ENCODE measurements at regions not wholly inside any gene's neighbourhood (a gene's known extent, or its start where the extent isn't known, plus 50 kb on each side); places are given as distances from the start of the nearest gene placed in this dataset.

GRCh38 chr2:238695538-238695937 lies 152.3 kb upstream of the TWIST2 start (continued):
- TF ChIP-seq ZFP69B (tag by site-specific recombination; IDR thresholded peaks at IDR 0.05): no peak
- TF ChIP-seq KLF10 (tag by site-specific recombination; IDR thresholded peaks at IDR 0.05): no peak
- no peak for TF ChIP-seq ZBTB11 (tag by site-specific recombination; conservative IDR thresholded peaks at IDR 0.05; ENCODE audit: low read depth)
- TF ChIP-seq ZNF112 (tag by site-specific recombination; IDR thresholded peaks at IDR 0.05): no peak

- no peaks in the 10 kb centered on the region for H3K9me3 ChIP-seq (ENCODE audit: control insufficient read depth, insufficient read depth, low read depth, low read length)
- ChIA-PET CTCF (interaction anchor here (0.6 to 1.6 kb wide), 5 partner anchors 23 to 431 kb away, joined by 3 to 4 read pairs (median 4); no protein-coding TSS in a partner anchor), POLR2A (interaction anchor here (0.5 kb wide), 1 partner anchor 498 kb away, joined by 3 read pairs; no protein-coding TSS in a partner anchor)
Measured at GRCh38 chr2:238696331-238696730, 151.6 kb upstream of the TWIST2 start.

GRCh38 chr2:238696786-238697185 lies 151.1 kb upstream of the TWIST2 start:
- no peaks in the 10 kb centered on the region for H3K9me3 ChIP-seq (ENCODE audit: control insufficient read depth, insufficient read depth, low read depth, low read length)
- H3K36me3 ChIP-seq (ENCODE audit: control insufficient read depth in 2 of 2, insufficient read depth in 1 of 2, low read length in 2 of 2): no peaks in the 10 kb centered on the region
- H3K4me1 ChIP-seq (ENCODE audit: control insufficient read depth, insufficient read depth, low read length): no peaks in the 10 kb centered on the region
- ChIA-PET CTCF (interaction anchor here (0.6 to 1.6 kb wide), 5 partner anchors 23 to 141 kb away, joined by 3 to 4 read pairs (median 4); no protein-coding TSS in a partner anchor), POLR2A (interaction anchor here (0.5 kb wide), 1 partner anchor 499 kb away, joined by 3 read pairs; no protein-coding TSS in a partner anchor)
- H3K27ac ChIP-seq (ENCODE audit: extremely low read depth, low read depth, low read length): no peak overlapping the region
- TF ChIP-seq ZNF830 (tag by site-specific recombination; IDR thresholded peaks at IDR 0.05; ENCODE audit: low read depth): no peak
- TF ChIP-seq ZNF133 (tag by site-specific recombination; IDR thresholded peaks at IDR 0.05): no peak
- TF ChIP-seq ZNF549 (tag by site-specific recombination; IDR thresholded peaks at IDR 0.05): no peak
- peak; percentile 48; the same call in 1 of the 2 replicates for TF ChIP-seq ZNF18 (tag by site-specific recombination; IDR thresholded peaks at IDR 0.05)
- no peak for TF ChIP-seq PRDM2 (tag by site-specific recombination; IDR thresholded peaks at IDR 0.05; ENCODE audit: borderline replicate concordance)
- TF ChIP-seq ZNF148 (tag by site-specific recombination; IDR thresholded peaks at IDR 0.05; ENCODE audit: borderline replicate concordance): no peak
- no peak overlapping the region for H3K4me3 ChIP-seq (ENCODE audit: low read depth, low read length)

More at GRCh38 chr2:238696331-238696730, 151.6 kb upstream of the TWIST2 start:
- Histone ChIP-seq H3K4me3 (ENCODE audit: low read depth, low read length) (no peak overlapping the region), H3K4me1 (ENCODE audit: control insufficient read depth, insufficient read depth, low read length) (no peaks in the 10 kb centered on the region), H3K27ac (ENCODE audit: extremely low read depth, low read depth, low read length) (no peak overlapping the region), H3K36me3 (ENCODE audit: control insufficient read depth in 2 of 2, insufficient read depth in 1 of 2, low read length in 2 of 2) (no peaks in the 10 kb centered on the region)
- TF ChIP-seq PBX3 (CRISPR knock-in tag; IDR thresholded peaks at IDR 0.05) (no peak), ZSCAN18 (tag by site-specific recombination; IDR thresholded peaks at IDR 0.05) (no peak), ZNF223 (tag by site-specific recombination; IDR thresholded peaks at IDR 0.05) (no peak), ZXDB (tag by site-specific recombination; IDR thresholded peaks at IDR 0.05) (no peak), ZNF596 (tag by site-specific recombination; IDR thresholded peaks at IDR 0.05) (no peak)
